ENCODE measurements at regions not wholly inside any gene's neighbourhood (a gene's known extent, or its start where the extent isn't known, plus 50 kb on each side); places are given as distances from the start of the nearest gene placed in this dataset.

DNA sequence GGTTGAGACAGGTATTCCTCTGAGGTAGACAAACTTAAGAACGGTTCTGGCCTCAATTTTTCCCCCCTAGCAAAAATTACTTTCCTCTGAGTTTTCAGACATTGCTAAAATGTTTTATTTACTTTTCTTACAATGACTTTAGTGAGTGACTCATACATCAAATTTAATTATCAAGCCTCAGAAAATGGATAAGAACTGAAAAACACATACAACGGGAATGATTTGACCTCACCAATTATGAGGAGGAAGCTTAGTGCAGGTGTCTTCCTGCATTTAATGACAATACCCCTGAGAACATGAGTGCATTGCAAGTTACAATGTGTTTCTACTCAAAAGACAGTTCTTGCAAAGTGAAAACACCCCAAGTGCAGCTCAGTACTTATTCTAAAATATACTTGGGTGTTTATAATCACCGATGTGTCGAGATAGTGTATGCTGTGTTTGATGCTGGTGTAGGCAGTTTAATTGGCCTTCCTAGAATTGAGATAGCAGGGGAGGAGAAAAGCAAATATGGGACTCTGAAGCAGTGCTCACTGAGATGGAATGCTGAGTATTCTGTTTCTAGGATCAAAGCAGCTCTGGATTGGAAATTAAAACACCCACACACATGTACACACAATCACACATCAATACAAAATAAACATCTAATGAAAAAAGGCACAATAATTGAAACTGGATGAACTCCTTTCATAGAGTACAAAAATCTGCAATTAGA is 189.5 kb upstream of the SLC10A2 start:
- TF ChIP-seq, protein P1, sequence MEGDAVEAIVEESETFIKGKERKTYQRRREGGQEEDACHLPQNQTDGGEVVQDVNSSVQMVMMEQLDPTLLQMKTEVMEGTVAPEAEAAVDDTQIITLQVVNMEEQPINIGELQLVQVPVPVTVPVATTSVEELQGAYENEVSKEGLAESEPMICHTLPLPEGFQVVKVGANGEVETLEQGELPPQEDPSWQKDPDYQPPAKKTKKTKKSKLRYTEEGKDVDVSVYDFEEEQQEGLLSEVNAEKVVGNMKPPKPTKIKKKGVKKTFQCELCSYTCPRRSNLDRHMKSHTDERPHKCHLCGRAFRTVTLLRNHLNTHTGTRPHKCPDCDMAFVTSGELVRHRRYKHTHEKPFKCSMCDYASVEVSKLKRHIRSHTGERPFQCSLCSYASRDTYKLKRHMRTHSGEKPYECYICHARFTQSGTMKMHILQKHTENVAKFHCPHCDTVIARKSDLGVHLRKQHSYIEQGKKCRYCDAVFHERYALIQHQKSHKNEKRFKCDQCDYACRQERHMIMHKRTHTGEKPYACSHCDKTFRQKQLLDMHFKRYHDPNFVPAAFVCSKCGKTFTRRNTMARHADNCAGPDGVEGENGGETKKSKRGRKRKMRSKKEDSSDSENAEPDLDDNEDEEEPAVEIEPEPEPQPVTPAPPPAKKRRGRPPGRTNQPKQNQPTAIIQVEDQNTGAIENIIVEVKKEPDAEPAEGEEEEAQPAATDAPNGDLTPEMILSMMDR (IDR thresholded peaks at IDR 0.05; ENCODE audit: insufficient read depth, low read length, poor library complexity, severe bottlenecking): no peak
- no peaks in the 10 kb centered on the region for H3K36me3 ChIP-seq (ENCODE audit: control insufficient read depth, insufficient read depth, low read length)
- DNase-seq (ENCODE audit: extremely low read depth, insufficient read length): no peak
- no peak overlapping the region for H3K4me3 ChIP-seq (replicated peaks; ENCODE audit: low read depth, low read length)
- H3K27me3 ChIP-seq (replicated peaks; ENCODE audit: control insufficient read depth, insufficient read depth, low read length): no peaks in the 10 kb centered on the region

DNA sequence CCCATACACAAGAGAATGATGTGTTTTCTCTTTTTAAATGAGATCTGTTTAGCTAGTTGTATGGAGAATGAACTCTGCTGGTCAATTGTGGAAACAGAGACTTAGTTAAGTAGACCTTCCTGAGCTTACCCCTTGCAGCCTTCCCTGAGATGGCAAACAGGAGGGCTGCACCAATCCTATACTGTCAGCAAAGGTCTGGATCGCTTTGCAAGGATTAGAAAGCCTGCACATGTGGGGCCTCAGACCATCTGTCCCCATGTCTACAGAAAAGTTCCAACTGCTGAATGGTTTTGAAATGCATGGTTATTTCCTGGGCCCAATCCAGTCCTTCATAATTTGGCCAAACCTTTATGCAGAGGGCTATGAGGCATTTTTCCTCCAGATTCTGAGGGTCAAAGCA is 183.9 kb upstream of the SLC10A2 start:
- no peak for DNase-seq (ENCODE audit: extremely low read depth, insufficient read length)
- TF ChIP-seq, protein P1 (IDR thresholded peaks at IDR 0.05; ENCODE audit: insufficient read depth, low read length, poor library complexity, severe bottlenecking): no peak
- Histone ChIP-seq H3K27me3 (replicated peaks; ENCODE audit: control insufficient read depth, insufficient read depth, low read length) (no peaks in the 10 kb centered on the region), H3K36me3 (ENCODE audit: control insufficient read depth, insufficient read depth, low read length) (no peaks in the 10 kb centered on the region), H3K4me3 (replicated peaks; ENCODE audit: low read depth, low read length) (no peak overlapping the region)

DNA sequence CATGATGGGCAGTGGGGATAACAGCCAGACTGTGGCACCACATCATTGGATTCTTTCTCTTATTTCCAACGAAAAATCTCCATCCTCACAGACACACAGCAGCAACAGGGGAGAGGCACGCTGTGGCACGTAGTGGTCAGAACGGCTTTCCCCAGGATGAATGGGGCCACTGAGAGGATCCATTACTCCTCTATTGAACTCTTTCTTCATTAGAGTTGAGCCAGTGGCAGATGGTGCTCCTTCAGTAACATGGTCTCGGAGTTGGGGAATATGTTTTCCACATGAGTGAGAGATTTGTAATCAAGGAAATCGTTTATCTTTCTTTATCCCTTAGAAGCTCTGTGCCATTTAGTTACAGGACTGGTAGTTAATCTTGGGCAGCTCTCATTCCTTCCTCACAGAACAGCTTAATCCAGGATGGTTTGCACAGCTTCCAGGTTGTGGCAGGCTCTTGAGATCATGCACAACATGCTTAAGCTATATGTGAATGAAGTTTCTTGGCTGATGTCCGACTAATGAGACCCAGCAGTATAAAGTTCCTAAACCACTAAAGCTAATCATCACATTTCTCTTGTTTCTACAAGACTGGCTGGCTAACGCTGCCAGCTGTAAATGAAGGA is 180.5 kb upstream of the SLC10A2 start:
- H3K4me3 ChIP-seq (replicated peaks; ENCODE audit: low read depth, low read length): no peak overlapping the region
- H3K36me3 ChIP-seq (ENCODE audit: control insufficient read depth, insufficient read depth, low read length): no peaks in the 10 kb centered on the region
- no peak for DNase-seq (ENCODE audit: extremely low read depth, insufficient read length)
- TF ChIP-seq, protein P1 (IDR thresholded peaks at IDR 0.05; ENCODE audit: insufficient read depth, low read length, poor library complexity, severe bottlenecking): no peak
- H3K27me3 ChIP-seq (replicated peaks; ENCODE audit: control insufficient read depth, insufficient read depth, low read length): no peaks in the 10 kb centered on the region

DNA sequence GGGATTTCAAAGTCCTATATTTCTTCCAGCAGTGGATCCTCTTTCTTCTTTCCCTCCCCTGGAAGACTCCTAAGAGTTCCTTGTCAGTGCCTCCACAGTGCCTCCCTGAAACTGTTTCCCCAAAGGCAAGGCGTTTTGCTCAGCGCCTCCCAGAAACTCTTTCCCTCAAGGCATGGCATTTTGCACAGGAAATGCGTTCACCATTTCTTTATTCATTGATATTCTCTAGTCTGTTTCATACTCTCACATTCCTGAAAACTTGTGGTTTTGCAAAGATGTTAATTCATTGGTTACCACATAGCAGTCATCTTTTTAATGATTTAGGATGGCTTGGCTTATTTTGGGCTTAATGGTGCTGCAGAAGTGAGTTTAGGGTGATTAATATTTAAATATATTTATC is 177.3 kb upstream of the SLC10A2 start:
- no peak for DNase-seq (ENCODE audit: extremely low read depth, insufficient read length)
- TF ChIP-seq, protein P1 (IDR thresholded peaks at IDR 0.05; ENCODE audit: insufficient read depth, low read length, poor library complexity, severe bottlenecking): no peak

DNA sequence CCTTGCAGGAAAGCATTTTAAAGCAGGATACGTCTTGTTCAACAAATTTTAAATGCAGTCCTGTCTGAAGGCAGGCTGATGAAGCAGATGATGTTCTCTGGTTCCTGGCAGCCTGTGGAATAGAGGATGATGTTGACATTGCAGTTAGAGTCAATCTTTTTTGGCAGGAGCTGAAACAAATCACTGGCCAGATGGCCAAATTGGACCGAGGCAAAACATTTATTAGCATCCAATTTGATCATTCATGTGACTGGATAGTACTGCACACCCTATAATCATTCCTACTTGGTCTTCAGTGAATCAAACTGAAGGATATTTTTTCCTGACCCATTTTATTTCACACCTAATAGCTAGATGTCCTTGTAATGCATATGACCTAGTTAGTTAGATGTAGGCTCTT is 172.2 kb upstream of the SLC10A2 start:
- Histone ChIP-seq H3K4me3 (replicated peaks; ENCODE audit: low read depth, low read length) (no peak overlapping the region), H3K27me3 (replicated peaks; ENCODE audit: control insufficient read depth, insufficient read depth, low read length) (no peaks in the 10 kb centered on the region), H3K36me3 (ENCODE audit: control insufficient read depth, insufficient read depth, low read length) (no peaks in the 10 kb centered on the region)
- DNase-seq (ENCODE audit: extremely low read depth, insufficient read length): no peak
- TF ChIP-seq, protein P1 (IDR thresholded peaks at IDR 0.05; ENCODE audit: insufficient read depth, low read length, poor library complexity, severe bottlenecking): no peak

More for the DNA sequence above, 177.3 kb upstream of the SLC10A2 start:
- Histone ChIP-seq H3K4me3 (replicated peaks; ENCODE audit: low read depth, low read length) (no peak overlapping the region), H3K27me3 (replicated peaks; ENCODE audit: control insufficient read depth, insufficient read depth, low read length) (no peaks in the 10 kb centered on the region), H3K36me3 (ENCODE audit: control insufficient read depth, insufficient read depth, low read length) (no peaks in the 10 kb centered on the region)
